ENCODE measurements at regions not wholly inside any gene's neighbourhood (a gene's known extent, or its start where the extent isn't known, plus 50 kb on each side); places are given as distances from the start of the nearest gene placed in this dataset.

- TF ChIP-seq MAFK (IDR thresholded peaks at IDR 0.05; ENCODE audit: low read depth, low read length), result no peak
- TF ChIP-seq CEBPB (IDR thresholded peaks at IDR 0.05; ENCODE audit: low read depth, low read length), result no peak
- TF ChIP-seq, protein P1, sequence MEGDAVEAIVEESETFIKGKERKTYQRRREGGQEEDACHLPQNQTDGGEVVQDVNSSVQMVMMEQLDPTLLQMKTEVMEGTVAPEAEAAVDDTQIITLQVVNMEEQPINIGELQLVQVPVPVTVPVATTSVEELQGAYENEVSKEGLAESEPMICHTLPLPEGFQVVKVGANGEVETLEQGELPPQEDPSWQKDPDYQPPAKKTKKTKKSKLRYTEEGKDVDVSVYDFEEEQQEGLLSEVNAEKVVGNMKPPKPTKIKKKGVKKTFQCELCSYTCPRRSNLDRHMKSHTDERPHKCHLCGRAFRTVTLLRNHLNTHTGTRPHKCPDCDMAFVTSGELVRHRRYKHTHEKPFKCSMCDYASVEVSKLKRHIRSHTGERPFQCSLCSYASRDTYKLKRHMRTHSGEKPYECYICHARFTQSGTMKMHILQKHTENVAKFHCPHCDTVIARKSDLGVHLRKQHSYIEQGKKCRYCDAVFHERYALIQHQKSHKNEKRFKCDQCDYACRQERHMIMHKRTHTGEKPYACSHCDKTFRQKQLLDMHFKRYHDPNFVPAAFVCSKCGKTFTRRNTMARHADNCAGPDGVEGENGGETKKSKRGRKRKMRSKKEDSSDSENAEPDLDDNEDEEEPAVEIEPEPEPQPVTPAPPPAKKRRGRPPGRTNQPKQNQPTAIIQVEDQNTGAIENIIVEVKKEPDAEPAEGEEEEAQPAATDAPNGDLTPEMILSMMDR (conservative IDR thresholded peaks at IDR 0.05; ENCODE audit: low read depth, low read length), result no peak
- TF ChIP-seq POLR2A (IDR thresholded peaks at IDR 0.05; ENCODE audit: low read depth, low read length), result no peak
- TF ChIP-seq RAD21 (IDR thresholded peaks at IDR 0.05; ENCODE audit: low read length), result no peak
- no peak for TF ChIP-seq SMC3 (IDR thresholded peaks at IDR 0.05; ENCODE audit: low read depth, low read length)
- TF ChIP-seq FOS (IDR thresholded peaks at IDR 0.05; ENCODE audit: low read depth, low read length), result no peak
- TF ChIP-seq, protein P2, sequence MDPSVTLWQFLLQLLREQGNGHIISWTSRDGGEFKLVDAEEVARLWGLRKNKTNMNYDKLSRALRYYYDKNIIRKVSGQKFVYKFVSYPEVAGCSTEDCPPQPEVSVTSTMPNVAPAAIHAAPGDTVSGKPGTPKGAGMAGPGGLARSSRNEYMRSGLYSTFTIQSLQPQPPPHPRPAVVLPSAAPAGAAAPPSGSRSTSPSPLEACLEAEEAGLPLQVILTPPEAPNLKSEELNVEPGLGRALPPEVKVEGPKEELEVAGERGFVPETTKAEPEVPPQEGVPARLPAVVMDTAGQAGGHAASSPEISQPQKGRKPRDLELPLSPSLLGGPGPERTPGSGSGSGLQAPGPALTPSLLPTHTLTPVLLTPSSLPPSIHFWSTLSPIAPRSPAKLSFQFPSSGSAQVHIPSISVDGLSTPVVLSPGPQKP (IDR thresholded peaks at IDR 0.05; ENCODE audit: borderline replicate concordance, low read depth, low read length), result no peak
- no peak for TF ChIP-seq USF2 (IDR thresholded peaks at IDR 0.05; ENCODE audit: low read depth, low read length)
- no peak for TF ChIP-seq NFE2L2 (IDR thresholded peaks at IDR 0.05; ENCODE audit: low read depth, low read length)
- no peak for TF ChIP-seq MAZ (IDR thresholded peaks at IDR 0.05; ENCODE audit: borderline replicate concordance, low read depth, low read length)
- no peak for TF ChIP-seq MXI1 (IDR thresholded peaks at IDR 0.05; ENCODE audit: borderline replicate concordance, low read depth, low read length)
- no peak for TF ChIP-seq CHD1 (IDR thresholded peaks at IDR 0.05; ENCODE audit: low read depth, low read length)
These were observed 90.3 kb downstream of the NUDT12 start for GRCh38 chr5:103472265-103472664.
